ENCODE measurements at regions not wholly inside any gene's neighbourhood (a gene's known extent, or its start where the extent isn't known, plus 50 kb on each side); places are given as distances from the start of the nearest gene placed in this dataset.
"Not testable (repeated sequence)": the region's sequence is repeated elsewhere in the genome, so short reads cannot be mapped to it uniquely, and the experiment has no call there.

DNA sequence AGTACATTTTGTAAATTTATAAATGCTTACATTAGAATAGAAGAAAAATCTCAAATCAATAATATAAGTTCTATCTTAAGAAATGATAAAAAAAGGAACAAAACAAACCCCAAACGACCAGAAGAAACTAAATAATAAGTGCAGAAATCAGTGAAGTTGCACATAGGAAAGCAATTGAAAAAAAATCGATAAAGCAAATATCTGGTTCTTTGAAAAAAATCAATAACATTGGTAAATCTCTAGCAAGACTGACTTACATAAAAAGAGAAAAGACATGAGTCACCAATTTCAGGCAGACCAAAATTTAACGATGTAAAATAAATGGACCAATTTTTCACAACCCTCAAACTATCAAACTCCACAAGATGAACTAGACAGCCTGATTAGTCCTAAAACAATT is 249.9 kb upstream of the HDAC4 start:
- H3K4me3 ChIP-seq (ENCODE audit: low read depth, low read length) = no peak overlapping the region
- TF ChIP-seq, protein P1, sequence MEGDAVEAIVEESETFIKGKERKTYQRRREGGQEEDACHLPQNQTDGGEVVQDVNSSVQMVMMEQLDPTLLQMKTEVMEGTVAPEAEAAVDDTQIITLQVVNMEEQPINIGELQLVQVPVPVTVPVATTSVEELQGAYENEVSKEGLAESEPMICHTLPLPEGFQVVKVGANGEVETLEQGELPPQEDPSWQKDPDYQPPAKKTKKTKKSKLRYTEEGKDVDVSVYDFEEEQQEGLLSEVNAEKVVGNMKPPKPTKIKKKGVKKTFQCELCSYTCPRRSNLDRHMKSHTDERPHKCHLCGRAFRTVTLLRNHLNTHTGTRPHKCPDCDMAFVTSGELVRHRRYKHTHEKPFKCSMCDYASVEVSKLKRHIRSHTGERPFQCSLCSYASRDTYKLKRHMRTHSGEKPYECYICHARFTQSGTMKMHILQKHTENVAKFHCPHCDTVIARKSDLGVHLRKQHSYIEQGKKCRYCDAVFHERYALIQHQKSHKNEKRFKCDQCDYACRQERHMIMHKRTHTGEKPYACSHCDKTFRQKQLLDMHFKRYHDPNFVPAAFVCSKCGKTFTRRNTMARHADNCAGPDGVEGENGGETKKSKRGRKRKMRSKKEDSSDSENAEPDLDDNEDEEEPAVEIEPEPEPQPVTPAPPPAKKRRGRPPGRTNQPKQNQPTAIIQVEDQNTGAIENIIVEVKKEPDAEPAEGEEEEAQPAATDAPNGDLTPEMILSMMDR (IDR thresholded peaks at IDR 0.05; ENCODE audit: insufficient read depth, low read depth, low read length) = no peak
- no peak for DNase-seq (ENCODE audit: low read depth)

DNA sequence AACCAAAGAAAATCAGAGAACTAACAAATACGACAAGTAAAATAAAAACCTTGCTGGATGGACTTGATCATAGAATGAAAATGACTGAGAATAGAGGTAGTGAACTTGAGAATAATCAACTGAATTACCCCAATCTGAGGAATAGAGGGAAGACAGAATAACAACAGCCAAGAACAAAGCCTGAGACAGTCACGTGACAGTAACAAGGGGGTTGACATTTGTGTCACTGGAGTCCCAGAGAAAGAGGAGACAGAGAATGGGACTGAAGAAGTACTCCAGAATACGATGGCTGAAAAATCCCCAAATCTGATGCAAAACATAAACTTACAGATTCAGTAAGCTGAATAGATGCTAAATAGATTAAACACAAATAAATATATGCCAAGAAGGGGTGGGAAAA is 248.5 kb upstream of the HDAC4 start:
- no peak overlapping the region for H3K4me3 ChIP-seq (ENCODE audit: low read depth, low read length)
- DNase-seq (ENCODE audit: low read depth) = no peak
- TF ChIP-seq, protein P1 (IDR thresholded peaks at IDR 0.05; ENCODE audit: insufficient read depth, low read depth, low read length) = no peak

DNA sequence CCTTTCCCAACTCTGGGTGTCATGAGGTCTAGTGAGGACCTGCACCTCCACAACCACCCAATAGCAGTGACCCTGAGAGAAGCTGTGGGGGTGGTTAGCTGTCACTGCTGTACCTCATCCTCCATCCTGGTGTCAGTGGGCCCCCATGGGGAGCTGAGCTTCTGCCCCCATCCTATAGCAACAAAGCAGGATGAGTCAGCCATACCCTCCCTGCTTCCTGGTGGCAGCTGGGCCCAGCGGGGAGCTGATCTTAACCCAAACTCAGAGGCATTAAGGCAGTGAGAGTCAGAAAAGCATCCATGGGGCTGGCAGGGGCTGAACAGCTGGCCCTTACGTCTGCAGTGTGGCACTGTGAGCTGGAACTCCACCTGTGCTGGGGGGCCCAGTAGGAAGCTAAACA is 247.8 kb upstream of the HDAC4 start:
- no peak for DNase-seq (ENCODE audit: low read depth)
- H3K4me3 ChIP-seq (ENCODE audit: low read depth, low read length) = no peak overlapping the region
- TF ChIP-seq, protein P1 (IDR thresholded peaks at IDR 0.05; ENCODE audit: insufficient read depth, low read depth, low read length) = no peak

DNA sequence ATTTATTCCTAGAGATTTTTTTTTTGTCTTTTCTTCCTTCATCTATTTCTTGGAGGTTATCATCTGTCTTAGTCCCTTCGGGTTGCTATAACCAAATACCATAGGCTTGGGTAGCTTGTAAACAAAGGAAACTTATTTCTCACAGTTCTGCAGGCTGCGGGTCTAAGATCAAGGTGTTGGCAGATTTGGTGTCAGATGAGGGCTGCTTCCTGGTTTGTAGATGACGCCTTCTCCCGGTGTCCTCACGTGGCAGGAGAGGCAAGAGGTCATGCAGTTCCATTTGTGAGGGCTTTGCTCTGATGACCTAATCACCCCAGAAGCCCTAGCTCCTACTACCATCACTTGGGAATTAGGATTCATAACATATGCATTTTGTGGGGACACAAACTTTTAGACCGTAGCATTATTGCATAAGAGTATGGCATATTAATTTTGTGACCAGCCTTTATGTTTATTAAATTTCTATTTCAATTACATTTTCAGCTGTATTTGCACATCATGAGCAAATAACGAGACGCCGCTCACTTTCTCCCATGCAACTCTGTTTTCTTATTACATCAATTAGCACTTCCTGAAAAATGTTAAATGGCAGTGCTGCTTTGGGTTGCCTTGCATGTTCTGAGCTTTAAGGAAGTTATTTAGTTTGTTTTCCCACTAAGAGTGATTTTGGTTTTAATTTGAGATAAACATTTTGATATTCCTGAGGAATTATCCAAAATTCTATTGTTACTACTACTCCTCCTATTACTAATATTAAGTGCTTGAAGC is 246.4 kb upstream of the HDAC4 start:
- H3K4me3 ChIP-seq (ENCODE audit: low read depth, low read length) = no peak overlapping the region
- DNase-seq (ENCODE audit: low read depth) = no peak
- TF ChIP-seq, protein P1 (IDR thresholded peaks at IDR 0.05; ENCODE audit: insufficient read depth, low read depth, low read length) = no peak

DNA sequence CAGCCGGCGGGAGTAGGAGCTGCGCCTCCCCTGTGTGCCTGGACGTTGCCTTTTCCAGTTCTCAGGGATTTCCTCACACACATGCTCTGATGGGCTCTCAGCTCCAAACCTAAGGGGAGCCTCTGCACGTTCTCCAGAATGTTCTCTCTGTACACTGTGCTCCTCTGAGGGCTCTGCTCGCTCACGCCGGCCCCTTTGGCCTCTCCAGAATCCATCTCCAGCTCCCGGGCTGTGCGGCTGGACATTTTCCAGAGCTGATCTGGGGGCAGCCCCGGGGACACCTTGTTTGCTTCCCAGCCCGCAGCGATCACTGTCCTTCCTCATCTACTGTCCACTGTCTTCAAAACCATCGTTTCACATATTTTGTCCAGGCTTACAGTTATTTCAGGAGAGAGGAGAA is 245.4 kb upstream of the HDAC4 start:
- no peak overlapping the region for H3K4me3 ChIP-seq (ENCODE audit: low read depth, low read length)
- TF ChIP-seq, protein P1 (IDR thresholded peaks at IDR 0.05; ENCODE audit: insufficient read depth, low read depth, low read length) = no peak
- no peak for DNase-seq (ENCODE audit: low read depth)

DNA sequence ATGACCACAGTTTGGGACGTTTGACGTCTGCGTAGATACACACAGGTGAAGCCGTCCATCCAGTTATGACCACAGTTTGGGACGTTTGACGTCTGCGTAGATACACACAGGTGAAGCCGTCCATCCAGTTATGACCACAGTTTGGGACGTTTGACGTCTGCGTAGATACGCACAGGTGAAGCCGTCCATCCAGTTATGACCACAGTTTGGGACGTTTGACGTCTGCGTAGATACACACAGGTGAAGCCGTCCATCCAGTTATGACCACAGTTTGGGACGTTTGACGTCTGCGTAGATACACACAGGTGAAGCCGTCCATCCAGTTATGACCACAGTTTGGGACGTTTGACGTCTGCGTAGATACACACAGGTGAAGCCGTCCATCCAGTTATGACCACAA is 243.8 kb upstream of the HDAC4 start:
- not testable (repeated sequence) for DNase-seq (ENCODE audit: low read depth); H3K4me3 ChIP-seq (ENCODE audit: low read depth, low read length)

DNA sequence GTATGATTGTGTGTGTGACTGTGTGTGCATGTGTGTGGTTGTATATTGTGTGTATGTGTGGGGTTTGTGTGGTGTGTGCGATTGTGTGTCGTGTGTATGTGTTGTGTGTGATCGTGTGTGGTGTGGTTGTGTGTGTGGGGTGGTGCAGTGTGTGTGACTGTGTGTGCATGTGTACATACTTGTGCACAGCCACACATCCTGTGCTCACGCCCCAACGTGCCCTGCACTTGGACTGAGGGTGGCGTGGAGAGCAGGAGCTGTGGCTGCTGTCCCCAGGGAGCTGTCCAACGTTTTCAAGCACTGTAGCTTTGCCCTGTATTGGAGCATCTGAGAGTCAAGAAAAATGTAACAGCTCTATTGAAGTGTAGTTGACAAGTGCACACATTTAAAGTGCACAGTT is 243.2 kb upstream of the HDAC4 start:
- H3K4me3 ChIP-seq (ENCODE audit: low read depth, low read length) = no peak overlapping the region
- peak; percentile 3 for DNase-seq (ENCODE audit: low read depth)
- TF ChIP-seq, protein P1 (IDR thresholded peaks at IDR 0.05; ENCODE audit: insufficient read depth, low read depth, low read length) = no peak
